ENCODE measurements at regions not wholly inside any gene's neighbourhood (a gene's known extent, or its start where the extent isn't known, plus 50 kb on each side); places are given as distances from the start of the nearest gene placed in this dataset.
"Not testable (repeated sequence)": the region's sequence is repeated elsewhere in the genome, so short reads cannot be mapped to it uniquely, and the experiment has no call there.

DNA sequence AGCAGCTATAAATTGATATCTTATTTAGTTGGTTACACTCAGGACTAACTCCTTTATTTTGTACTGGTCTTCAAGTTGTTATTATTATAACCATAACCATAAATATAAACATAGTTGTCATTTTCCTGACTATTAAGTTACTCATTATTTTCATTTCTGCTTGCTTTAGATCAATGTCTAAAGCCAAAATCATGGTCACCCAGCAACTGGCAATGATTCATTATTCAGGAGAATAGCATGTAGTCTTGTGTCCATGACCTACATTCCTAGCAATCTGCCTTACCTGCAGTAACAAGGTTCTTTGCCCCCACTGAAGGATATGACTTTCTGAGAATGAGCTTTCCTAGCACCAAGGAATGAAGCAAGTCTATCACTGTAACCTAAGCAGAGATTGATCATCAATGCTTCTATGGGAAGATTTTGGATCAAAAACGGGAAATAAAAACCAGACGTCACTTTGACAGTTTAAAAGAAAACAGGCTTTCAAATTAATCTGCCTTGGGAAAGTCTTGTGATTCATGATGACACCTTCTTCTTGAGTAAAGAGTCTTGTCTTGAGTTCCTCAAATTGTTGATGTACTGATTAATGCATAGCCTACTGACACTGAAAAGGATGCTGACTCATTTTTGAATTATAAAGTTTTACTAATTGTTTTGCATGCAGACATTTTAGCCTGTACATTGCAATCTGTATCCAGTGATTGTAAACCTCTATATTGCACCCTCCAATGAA, 203.3 kb upstream of the IVNS1ABP start:
- H3K9me3 ChIP-seq (ENCODE audit: low read depth): peaks cover 6% of the 10 kb centered on the region
- H3K4me3 ChIP-seq: no peak overlapping the region
- DNase-seq (ENCODE audit: low spot score): no peak
- H3K9me2 ChIP-seq (replicated peaks; ENCODE audit: insufficient read depth): no peaks in the 10 kb centered on the region
- H3K27ac ChIP-seq: no peak overlapping the region
- H3K79me2 ChIP-seq: no peaks in the 10 kb centered on the region
- H3K4me2 ChIP-seq: no peak overlapping the region
- H3K27me3 ChIP-seq: no peaks in the 10 kb centered on the region
- 67% methylated on average over 2 of the region's 2 CpGs for WGBS (ENCODE audit: low lambda C conversion rate, missing lambda C conversion rate)
- H3K36me3 ChIP-seq (replicated peaks; ENCODE audit: insufficient read depth, low read depth): no peaks in the 10 kb centered on the region
- H4K20me1 ChIP-seq (ENCODE audit: insufficient read depth, poor library complexity, severe bottlenecking): no peaks in the 10 kb centered on the region
- no peaks in the 10 kb centered on the region for H3K4me1 ChIP-seq (ENCODE audit: insufficient read depth)
- TF ChIP-seq EZH2phosphoT487 (IDR thresholded peaks at IDR 0.05; ENCODE audit: low read depth, severe bottlenecking, unreplicated experiment): no peak
- no peak for TF ChIP-seq EZH2 (IDR thresholded peaks at IDR 0.05; ENCODE audit: borderline replicate concordance)
- H2AFZ ChIP-seq: no peak overlapping the region

DNA sequence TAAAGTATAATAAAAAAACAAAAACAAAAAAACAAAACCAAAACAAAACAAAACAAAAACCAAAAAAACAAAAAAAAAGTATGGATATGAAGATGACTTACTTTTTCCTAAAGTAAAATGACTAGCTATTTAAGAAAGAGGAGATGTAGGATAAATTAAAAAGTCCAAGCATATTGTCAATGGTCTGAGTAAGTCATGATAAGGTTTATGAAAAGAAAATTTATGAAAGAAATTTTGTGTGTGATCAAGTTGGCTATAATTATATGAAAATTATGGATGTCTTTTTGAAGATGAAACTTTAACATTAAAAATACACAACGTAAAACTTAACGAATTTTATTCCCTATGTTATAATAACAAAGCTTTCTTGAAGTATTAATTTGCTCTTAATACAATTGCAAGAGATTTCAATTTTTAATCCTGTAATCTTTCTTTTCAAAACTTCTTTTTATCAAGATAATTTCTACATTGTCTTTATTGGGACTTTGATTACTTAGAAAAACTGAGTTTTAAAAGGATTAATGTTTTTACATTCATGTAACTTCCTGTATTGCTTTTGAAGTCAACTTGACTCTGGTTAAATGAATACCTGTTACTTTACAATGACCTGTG, 200.9 kb upstream of the IVNS1ABP start:
- H3K9me2 ChIP-seq (replicated peaks; ENCODE audit: insufficient read depth): no peaks in the 10 kb centered on the region
- 71% methylated on average over 2 of the region's 2 CpGs for WGBS (ENCODE audit: low lambda C conversion rate, missing lambda C conversion rate)
- H3K4me1 ChIP-seq (ENCODE audit: insufficient read depth): no peaks in the 10 kb centered on the region
- no peak overlapping the region for H3K27ac ChIP-seq
- no peak overlapping the region for H3K4me3 ChIP-seq
- H4K20me1 ChIP-seq (ENCODE audit: insufficient read depth, poor library complexity, severe bottlenecking): no peaks in the 10 kb centered on the region
- H3K79me2 ChIP-seq: no peaks in the 10 kb centered on the region
- no peaks in the 10 kb centered on the region for H3K36me3 ChIP-seq (replicated peaks; ENCODE audit: insufficient read depth, low read depth)
- H3K9me3 ChIP-seq (ENCODE audit: low read depth): peaks cover 6% of the 10 kb centered on the region
- no peak for DNase-seq (ENCODE audit: low spot score)
- H2AFZ ChIP-seq: no peak overlapping the region
- TF ChIP-seq EZH2 (IDR thresholded peaks at IDR 0.05; ENCODE audit: borderline replicate concordance) (no peak), EZH2phosphoT487 (IDR thresholded peaks at IDR 0.05; ENCODE audit: low read depth, severe bottlenecking, unreplicated experiment) (no peak)
- TF ChIP-seq, protein P1, sequence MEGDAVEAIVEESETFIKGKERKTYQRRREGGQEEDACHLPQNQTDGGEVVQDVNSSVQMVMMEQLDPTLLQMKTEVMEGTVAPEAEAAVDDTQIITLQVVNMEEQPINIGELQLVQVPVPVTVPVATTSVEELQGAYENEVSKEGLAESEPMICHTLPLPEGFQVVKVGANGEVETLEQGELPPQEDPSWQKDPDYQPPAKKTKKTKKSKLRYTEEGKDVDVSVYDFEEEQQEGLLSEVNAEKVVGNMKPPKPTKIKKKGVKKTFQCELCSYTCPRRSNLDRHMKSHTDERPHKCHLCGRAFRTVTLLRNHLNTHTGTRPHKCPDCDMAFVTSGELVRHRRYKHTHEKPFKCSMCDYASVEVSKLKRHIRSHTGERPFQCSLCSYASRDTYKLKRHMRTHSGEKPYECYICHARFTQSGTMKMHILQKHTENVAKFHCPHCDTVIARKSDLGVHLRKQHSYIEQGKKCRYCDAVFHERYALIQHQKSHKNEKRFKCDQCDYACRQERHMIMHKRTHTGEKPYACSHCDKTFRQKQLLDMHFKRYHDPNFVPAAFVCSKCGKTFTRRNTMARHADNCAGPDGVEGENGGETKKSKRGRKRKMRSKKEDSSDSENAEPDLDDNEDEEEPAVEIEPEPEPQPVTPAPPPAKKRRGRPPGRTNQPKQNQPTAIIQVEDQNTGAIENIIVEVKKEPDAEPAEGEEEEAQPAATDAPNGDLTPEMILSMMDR (IDR thresholded peaks at IDR 0.05; ENCODE audit: poor library complexity): no peak
- H3K4me2 ChIP-seq: no peak overlapping the region
- no peaks in the 10 kb centered on the region for H3K27me3 ChIP-seq

DNA sequence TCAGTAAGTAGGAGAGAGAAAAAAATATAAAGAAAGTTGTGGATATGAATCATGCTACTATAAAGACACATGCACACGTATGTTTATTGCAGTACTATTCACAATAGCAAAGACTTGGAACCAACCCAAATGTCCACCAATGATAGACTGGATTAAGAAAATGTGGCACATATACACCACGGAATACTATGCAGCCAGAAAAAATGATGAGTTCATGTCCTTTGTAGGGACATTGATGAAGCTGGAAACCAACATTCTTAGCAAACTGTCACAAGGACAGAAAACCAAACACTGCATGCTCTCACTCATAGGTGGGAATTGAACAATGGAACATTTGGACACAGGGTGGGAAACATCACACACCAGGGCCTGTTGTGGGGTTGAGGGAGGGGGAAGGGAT, 200.3 kb upstream of the IVNS1ABP start:
- not testable (repeated sequence) for DNase-seq (ENCODE audit: low spot score); H3K4me3 ChIP-seq; H3K9me3 ChIP-seq (ENCODE audit: low read depth); H3K4me2 ChIP-seq; H3K27me3 ChIP-seq; H3K4me1 ChIP-seq (ENCODE audit: insufficient read depth); H3K9me2 ChIP-seq (replicated peaks; ENCODE audit: insufficient read depth); H3K79me2 ChIP-seq; H3K27ac ChIP-seq; H3K36me3 ChIP-seq (replicated peaks; ENCODE audit: insufficient read depth, low read depth); H2AFZ ChIP-seq; H4K20me1 ChIP-seq (ENCODE audit: insufficient read depth, poor library complexity, severe bottlenecking)
- WGBS (ENCODE audit: low lambda C conversion rate, missing lambda C conversion rate): 95% methylated on average over 2 of the region's 2 CpGs

DNA sequence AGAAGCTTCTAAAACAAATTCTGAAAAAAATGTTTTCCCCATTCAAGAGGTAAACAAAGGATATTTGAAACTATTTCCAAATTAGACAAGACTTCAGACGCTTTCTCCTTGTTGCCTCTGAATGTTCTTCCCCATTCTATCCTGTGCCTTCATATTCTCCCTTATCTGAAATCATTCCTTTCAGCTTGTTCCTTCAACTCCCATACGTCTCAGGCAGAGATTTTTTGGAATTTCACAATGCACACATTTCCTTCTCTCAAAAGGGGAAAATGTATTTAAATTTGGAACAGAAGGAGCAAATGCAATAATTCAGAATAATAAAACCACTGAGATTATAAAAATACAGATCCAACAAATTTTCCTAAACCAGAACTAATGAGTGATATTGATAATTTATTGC, 198.7 kb upstream of the IVNS1ABP start:
- H3K4me3 ChIP-seq: no peak overlapping the region
- TF ChIP-seq EZH2phosphoT487 (IDR thresholded peaks at IDR 0.05; ENCODE audit: low read depth, severe bottlenecking, unreplicated experiment): no peak
- TF ChIP-seq EZH2 (IDR thresholded peaks at IDR 0.05; ENCODE audit: borderline replicate concordance): no peak
- TF ChIP-seq, protein P1 (IDR thresholded peaks at IDR 0.05; ENCODE audit: poor library complexity): no peak
- H3K4me1 ChIP-seq (ENCODE audit: insufficient read depth): no peaks in the 10 kb centered on the region
- 89% methylated on average over 2 of the region's 2 CpGs for WGBS (ENCODE audit: low lambda C conversion rate, missing lambda C conversion rate)
- H3K9me3 ChIP-seq (ENCODE audit: low read depth): peaks cover 6% of the 10 kb centered on the region
- H3K36me3 ChIP-seq (replicated peaks; ENCODE audit: insufficient read depth, low read depth): no peaks in the 10 kb centered on the region
- no peak for DNase-seq (ENCODE audit: low spot score)
- no peaks in the 10 kb centered on the region for H3K9me2 ChIP-seq (replicated peaks; ENCODE audit: insufficient read depth)
- H4K20me1 ChIP-seq (ENCODE audit: insufficient read depth, poor library complexity, severe bottlenecking): no peaks in the 10 kb centered on the region
- H2AFZ ChIP-seq: no peak overlapping the region
- no peaks in the 10 kb centered on the region for H3K79me2 ChIP-seq
- no peak overlapping the region for H3K27ac ChIP-seq
- H3K27me3 ChIP-seq: no peaks in the 10 kb centered on the region
- no peak overlapping the region for H3K4me2 ChIP-seq

All from hepatocyte (in vitro differentiated cells).